Neuronal stem cell (in vitro differentiated cells): ENCODE measurements at regions not wholly inside any gene's neighbourhood (a gene's known extent, or its start where the extent isn't known, plus 50 kb on each side); places are given as distances from the start of the nearest gene placed in this dataset.

ENCODE experiments used
- DNase-seq: peaks from one replicate; pipeline ENCODE4 v3.0.0-alpha.2; 2013; ENCODE audit warnings: low spot score
- H2AFZ ChIP-seq: one replicate; pipeline ENCODE4 v1.6.1; 2013; ENCODE audit warnings: mild to moderate bottlenecking, low read length, inconsistent platforms
- H2AK5ac ChIP-seq: 2 replicates; pipeline ENCODE4 v1.6.1; 2013; ENCODE audit warnings: low read depth, mild to moderate bottlenecking, inconsistent platforms, low read length, moderate library complexity, mixed read lengths
- H2BK120ac ChIP-seq: 2 replicates; pipeline ENCODE4 v1.6.1; 2013; ENCODE audit warnings: low read depth, mild to moderate bottlenecking, inconsistent platforms, low read length, moderate library complexity, mixed read lengths
- H2BK12ac ChIP-seq: one replicate; pipeline ENCODE4 v1.6.1; 2013; ENCODE audit warnings: low read length, inconsistent platforms
- H2BK15ac ChIP-seq: 2 replicates; pipeline ENCODE4 v1.6.1; 2013; ENCODE audit warnings: mild to moderate bottlenecking, low read length, inconsistent platforms, mixed read lengths
- H2BK5ac ChIP-seq: one replicate; pipeline ENCODE4 v1.6.1; 2013; ENCODE audit warnings: inconsistent platforms, mild to moderate bottlenecking, low read length, moderate library complexity
- H3K14ac ChIP-seq: one replicate; pipeline ENCODE4 v1.6.1; 2013; ENCODE audit warnings: low read length, inconsistent platforms
- H3K18ac ChIP-seq: 2 replicates; pipeline ENCODE4 v1.6.1; 2013; ENCODE audit warnings: low read length, inconsistent platforms
- H3K23ac ChIP-seq: 2 replicates; pipeline ENCODE4 v1.6.1; 2013; ENCODE audit warnings: low read depth, mild to moderate bottlenecking, mixed read lengths, low read length, inconsistent platforms; ENCODE audit not compliant: poor library complexity
- H3K27ac ChIP-seq: replicated peaks from 3 replicates; pipeline ENCODE4 v1.5.1; 2013; ENCODE audit warnings: low read length, inconsistent platforms
- H3K27me3 ChIP-seq, 3 experiments: 2 replicates each; pipeline ENCODE4 v1.6.1; 2013; ENCODE audit warnings: low read length in 3 of 3, mild to moderate bottlenecking in 2 of 3, inconsistent platforms in 1 of 3, low read depth in 1 of 3, mixed read lengths in 1 of 3, moderate library complexity in 1 of 3; ENCODE audit not compliant: control insufficient read depth in 3 of 3, insufficient read depth in 3 of 3
- H3K36me3 ChIP-seq, 2 donors: replicated peaks in 1 of 2; 2 replicates each; pipeline ENCODE4 v1.6.1; 2013; ENCODE audit warnings: low read length in 2 of 2; ENCODE audit not compliant: control insufficient read depth in 2 of 2, insufficient read depth in 2 of 2
- H3K4ac ChIP-seq: 2 replicates; pipeline ENCODE4 v1.6.1; 2013; ENCODE audit warnings: inconsistent platforms, mild to moderate bottlenecking, low read length, moderate library complexity
- H3K4me1 ChIP-seq, 2 donors: 1 replicate in 1 of 2; 2 replicates in 1 of 2; pipeline ENCODE4 v1.6.1; 2013; ENCODE audit warnings: low read length in 2 of 2, low read depth in 1 of 2; ENCODE audit not compliant: control insufficient read depth in 2 of 2, insufficient read depth in 1 of 2
- H3K4me2 ChIP-seq: one replicate; pipeline ENCODE4 v1.6.1; 2013; ENCODE audit warnings: mild to moderate bottlenecking, low read length, inconsistent platforms; ENCODE audit not compliant: insufficient read depth, poor library complexity, severe bottlenecking
- H3K4me3 ChIP-seq, 2 donors: 2 replicates each; pipeline ENCODE4 v1.5.1; 2013; ENCODE audit warnings: low read length in 2 of 2, mild to moderate bottlenecking in 2 of 2, inconsistent platforms in 1 of 2, moderate library complexity in 1 of 2
- H3K79me1 ChIP-seq: one replicate; pipeline ENCODE4 v1.6.1; 2013; ENCODE audit warnings: low read depth, mild to moderate bottlenecking, inconsistent platforms, low read length, moderate library complexity
- H3K9ac ChIP-seq: one replicate; pipeline ENCODE4 v1.6.1; 2013; ENCODE audit warnings: mild to moderate bottlenecking, low read depth, low read length, inconsistent platforms; ENCODE audit not compliant: poor library complexity
- H3K9me3 ChIP-seq, 2 donors: replicated peaks in 1 of 2; 2 replicates each; pipeline versions ENCODE3 to v1.6.1; 2013; ENCODE audit warnings: low read length in 2 of 2, mild to moderate bottlenecking in 2 of 2, inconsistent platforms in 1 of 2, low read depth in 1 of 2, mixed read lengths in 1 of 2, moderate library complexity in 1 of 2; ENCODE audit not compliant: control insufficient read depth in 2 of 2, insufficient read depth in 1 of 2
- H4K8ac ChIP-seq: one replicate; pipeline ENCODE4 v1.6.1; 2013; ENCODE audit warnings: low read depth, mild to moderate bottlenecking, inconsistent platforms, low read length, moderate library complexity
- H4K91ac ChIP-seq: one replicate; pipeline ENCODE4 v1.6.1; 2013; ENCODE audit warnings: low read length, low read depth, mild to moderate bottlenecking, inconsistent platforms; ENCODE audit not compliant: poor library complexity
- WGBS, 2 donors: extraction: QIAGEN DNeasy Blood & Tissue Kit; methylation state at CpG; one replicate each; pipeline ENCODE4 v1.1.7; 2013; ENCODE audit warnings: missing lambda C conversion rate in 2 of 2, mixed read lengths in 1 of 2; ENCODE audit not compliant: insufficient read length in 2 of 2, insufficient replicate concordance in 1 of 2; ENCODE audit errors: extremely low coverage in 2 of 2; 5-methylcytosine and 5-hydroxymethylcytosine counted together

DNA sequence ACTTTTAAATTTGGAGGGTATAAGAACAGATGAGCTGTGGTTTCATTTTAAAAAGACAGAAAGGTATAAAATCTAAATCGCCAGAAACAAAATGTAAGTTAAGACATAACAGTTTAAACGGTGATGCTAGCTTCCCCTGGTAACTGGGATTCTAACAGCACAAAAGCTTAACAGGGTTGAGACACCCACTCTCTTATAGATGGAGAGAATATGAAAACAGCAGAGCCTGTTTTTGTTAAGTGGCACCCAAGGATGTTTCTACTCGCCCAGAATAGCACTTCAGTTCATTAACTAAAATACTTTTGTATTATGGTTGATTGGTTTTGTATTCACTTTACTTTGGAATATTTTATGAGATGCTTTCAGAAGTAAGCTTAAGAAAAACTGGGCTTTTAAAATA lies 151.9 kb upstream of the RND3 start:
- no peak overlapping the region for H3K4me3 ChIP-seq
- no CpG with 5 or more reads among the region's 3 CpGs for WGBS, 2 donors

DNA sequence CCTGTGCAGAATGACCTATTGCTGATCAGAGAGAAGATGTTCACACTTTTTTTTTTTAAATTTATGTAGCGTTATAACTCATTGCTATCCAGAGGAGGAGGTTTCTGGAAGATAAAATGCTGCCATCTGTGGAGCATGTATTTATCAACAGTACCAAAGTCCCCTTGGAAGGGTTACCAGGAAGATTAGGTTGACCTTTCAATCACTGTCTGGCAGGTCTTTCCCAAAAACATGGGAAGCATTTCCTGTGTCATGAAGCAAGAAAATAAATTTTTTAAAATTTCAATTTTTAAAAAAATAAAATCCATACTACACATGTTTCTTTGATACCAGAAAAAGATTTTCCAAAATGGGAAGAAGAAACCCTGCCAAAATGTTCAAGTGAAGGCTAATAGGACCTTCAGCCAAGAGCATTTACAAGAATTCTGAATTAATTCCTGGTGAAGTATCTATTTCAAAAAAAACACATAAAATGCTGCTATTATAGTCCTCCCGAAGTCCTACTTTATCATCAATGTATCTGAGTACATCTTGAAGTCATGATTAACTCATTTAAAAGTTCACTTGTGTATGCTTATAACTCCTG lies 143.9 kb upstream of the RND3 start:
- H3K36me3 ChIP-seq: no peaks in the 10 kb centered on the region
- no peak overlapping the region for H3K27ac ChIP-seq
- no peak overlapping the region for H3K23ac ChIP-seq
- H3K4me3 ChIP-seq: no peak overlapping the region
- no peak overlapping the region for H4K8ac ChIP-seq
- no peak for DNase-seq
- H3K27me3 ChIP-seq: no peaks in the 10 kb centered on the region
- no peak overlapping the region for H3K4ac ChIP-seq
- H3K14ac ChIP-seq: no peak overlapping the region
- no peak overlapping the region for H3K18ac ChIP-seq
- no peaks in the 10 kb centered on the region for H3K79me1 ChIP-seq
- H2BK15ac ChIP-seq: no peak overlapping the region
- peak overlapping the region; percentile 46 for H2AFZ ChIP-seq
- H2AK5ac ChIP-seq: no peak overlapping the region
- no peaks in the 10 kb centered on the region for H3K9me3 ChIP-seq
- no peak overlapping the region for H3K4me2 ChIP-seq
- H3K9ac ChIP-seq: no peak overlapping the region
- H4K91ac ChIP-seq: no peak overlapping the region
- H2BK120ac ChIP-seq: no peak overlapping the region
- H3K4me1 ChIP-seq: peaks cover 7 to 18% of the 10 kb centered on the region in 2 donors
- WGBS, 2 donors: no CpG with 5 or more reads among the region's 2 CpGs
- no peak overlapping the region for H2BK12ac ChIP-seq
- no peak overlapping the region for H2BK5ac ChIP-seq

More for the DNA sequence above, 151.9 kb upstream of the RND3 start:
- Histone ChIP-seq H2AK5ac (no peak overlapping the region), H3K18ac (no peak overlapping the region), H4K91ac (no peak overlapping the region), H2AFZ (peak overlapping the region; percentile 56), H3K4me1 (peaks cover 0 to 4% of the 10 kb centered on the region in 2 donors), H3K27ac (no peak overlapping the region), H3K14ac (no peak overlapping the region), H3K27me3 (no peaks in the 10 kb centered on the region), H3K9me3 (no peaks in the 10 kb centered on the region), H2BK120ac (no peak overlapping the region), H2BK5ac (no peak overlapping the region), H3K4ac (no peak overlapping the region), H2BK12ac (no peak overlapping the region), H3K79me1 (no peaks in the 10 kb centered on the region), H3K4me2 (no peak overlapping the region), H2BK15ac (no peak overlapping the region), H3K23ac (no peak overlapping the region), H4K8ac (no peak overlapping the region), H3K9ac (no peak overlapping the region), H3K36me3 (no peaks in the 10 kb centered on the region)
- DNase-seq: no peak

DNA sequence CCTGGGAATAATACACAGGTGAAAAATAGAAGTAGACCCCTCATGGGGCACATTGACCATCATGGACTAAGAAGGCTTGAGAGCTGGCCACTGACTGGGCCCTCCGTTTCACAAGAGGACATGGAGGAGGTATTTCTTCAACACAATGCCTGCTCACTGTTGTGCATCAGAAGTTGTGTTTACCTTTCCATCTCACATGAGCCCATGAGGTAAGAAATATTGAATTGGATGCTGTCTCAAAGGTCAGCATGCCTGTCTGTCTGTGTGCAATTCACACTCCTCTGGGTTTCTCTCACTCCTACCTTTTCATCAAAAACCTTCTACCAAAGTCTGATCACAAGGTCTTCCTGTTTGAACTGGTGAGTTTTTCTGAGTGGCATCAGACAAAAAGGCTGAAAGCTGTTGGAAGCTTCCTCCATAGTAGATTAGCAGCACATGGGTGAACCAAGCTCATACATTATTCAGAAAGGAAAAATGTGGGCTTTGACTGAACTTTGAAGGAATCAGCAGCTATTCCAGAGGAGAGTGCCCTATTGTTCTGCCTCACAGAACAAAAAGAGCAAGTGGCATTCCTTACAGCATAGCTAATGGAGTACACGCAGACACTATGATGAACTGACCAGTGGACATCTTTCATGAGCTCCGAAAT lies 143.2 kb upstream of the RND3 start:
- Histone ChIP-seq H4K8ac (no peak overlapping the region), H3K4ac (no peak overlapping the region), H3K4me2 (no peak overlapping the region), H3K18ac (no peak overlapping the region), H2BK120ac (no peak overlapping the region), H3K14ac (no peak overlapping the region), H2BK12ac (no peak overlapping the region), H3K79me1 (no peaks in the 10 kb centered on the region), H3K9ac (no peak overlapping the region), H3K9me3 (no peaks in the 10 kb centered on the region), H3K4me3 (no peak overlapping the region), H3K4me1 (peaks cover 7 to 18% of the 10 kb centered on the region in 2 donors), H3K23ac (no peak overlapping the region), H3K36me3 (no peaks in the 10 kb centered on the region), H4K91ac (no peak overlapping the region), H3K27me3 (no peaks in the 10 kb centered on the region), H2BK15ac (no peak overlapping the region), H2AFZ (peak overlapping the region; percentile 46), H3K27ac (peak overlapping the region; percentile 31), H2AK5ac (no peak overlapping the region), H2BK5ac (no peak overlapping the region)
- no peak for DNase-seq
- no CpG with 5 or more reads among the region's 3 CpGs for WGBS, 2 donors

DNA sequence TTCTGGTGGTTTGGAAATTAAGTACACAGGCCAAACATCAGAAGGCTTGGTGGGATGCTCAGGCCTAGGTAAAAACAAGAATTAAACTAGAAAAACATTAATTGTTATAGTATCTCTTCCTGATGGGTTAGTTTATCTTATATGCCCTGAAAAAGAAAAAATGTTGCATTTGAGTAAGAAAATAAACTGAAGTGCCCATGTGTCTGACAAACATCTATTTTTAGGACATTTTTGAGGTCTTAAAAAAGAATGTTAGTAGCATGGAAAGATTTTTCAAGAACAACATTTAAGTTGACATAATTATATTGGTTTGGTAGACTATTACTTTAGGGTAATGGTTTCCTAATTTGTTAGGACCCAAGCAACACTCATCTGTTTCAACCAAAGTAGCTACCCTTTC lies 140.1 kb upstream of the RND3 start:
- Histone ChIP-seq H3K18ac (no peak overlapping the region), H3K9me3 (peaks cover 0 to 1% of the 10 kb centered on the region in 2 donors), H3K23ac (no peak overlapping the region), H3K36me3 (no peaks in the 10 kb centered on the region), H3K27ac (no peak overlapping the region), H2BK12ac (no peak overlapping the region), H4K8ac (no peak overlapping the region), H3K9ac (no peak overlapping the region), H4K91ac (no peak overlapping the region), H3K4me3 (no peak overlapping the region), H3K4me2 (no peak overlapping the region), H3K79me1 (no peaks in the 10 kb centered on the region), H2AFZ (no peak overlapping the region), H2BK15ac (no peak overlapping the region), H3K4ac (no peak overlapping the region), H2BK5ac (no peak overlapping the region), H3K14ac (no peak overlapping the region), H3K4me1 (peaks cover 11 to 25% of the 10 kb centered on the region in 2 donors), H3K27me3 (peaks cover 0 to 2% (median 0%) of the 10 kb centered on the region in 3 experiments), H2BK120ac (no peak overlapping the region), H2AK5ac (no peak overlapping the region)
- DNase-seq: no peak
